ENCODE measurements at regions not wholly inside any gene's neighbourhood (a gene's known extent, or its start where the extent isn't known, plus 50 kb on each side); places are given as distances from the start of the nearest gene placed in this dataset.

DNA sequence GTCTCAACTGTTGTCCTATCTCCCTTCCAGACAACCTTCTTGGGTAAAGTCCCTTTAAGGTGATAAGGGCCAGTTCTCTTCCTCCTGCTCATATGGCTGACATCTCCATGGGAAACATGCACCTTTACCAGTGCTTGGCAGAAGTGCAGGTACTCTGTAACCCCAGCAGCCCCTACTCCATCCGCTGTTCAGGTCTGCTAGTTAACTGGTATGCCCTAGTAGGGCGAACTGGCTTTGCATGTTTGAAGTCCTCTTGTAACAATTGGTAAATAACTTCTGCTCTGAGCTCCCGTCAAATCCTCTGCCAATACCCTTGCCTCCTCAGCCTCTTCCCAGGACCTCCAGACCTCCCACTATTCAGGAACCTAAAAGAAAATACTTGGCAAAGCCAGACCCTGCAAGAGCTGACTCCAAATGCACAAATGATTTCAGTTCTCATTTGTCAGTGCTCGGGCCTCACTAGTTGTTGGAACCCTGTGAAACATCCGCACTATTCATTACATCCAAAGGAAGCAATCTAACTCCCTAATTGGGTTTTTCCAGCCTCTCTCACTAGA lies 703.7 kb downstream of the MAFB start:
- Histone ChIP-seq H3K9me3 (replicated peaks in 1 of 2; ENCODE audit: control insufficient read depth in 2 of 2, insufficient read depth in 1 of 2, low read depth in 1 of 2, low read length in 2 of 2) (no peaks in the 10 kb centered on the region), H2AK5ac (ENCODE audit: low read depth, low read length) (no peak overlapping the region), H2BK5ac (ENCODE audit: low read length) (no peak overlapping the region), H2BK15ac (ENCODE audit: low read length) (no peak overlapping the region), H4K91ac (ENCODE audit: low read depth, low read length, poor library complexity) (no peak overlapping the region), H3K36me3 (replicated peaks in 1 of 2; ENCODE audit: control insufficient read depth in 2 of 2, insufficient read depth in 2 of 2, low read length in 2 of 2) (no peaks in the 10 kb centered on the region), H3K23ac (ENCODE audit: low read depth, low read length, poor library complexity) (no peak overlapping the region), H2AFZ (ENCODE audit: low read length) (no peak overlapping the region), H3K4me2 (ENCODE audit: insufficient read depth, low read length, poor library complexity, severe bottlenecking) (no peak overlapping the region), H2BK12ac (ENCODE audit: low read length) (no peak overlapping the region), H2BK120ac (ENCODE audit: low read depth, low read length) (no peak overlapping the region), H3K9ac (ENCODE audit: low read depth, low read length, poor library complexity) (no peak overlapping the region), H3K27me3 (ENCODE audit: control insufficient read depth in 3 of 3, insufficient read depth in 3 of 3, low read depth in 1 of 3, low read length in 3 of 3) (no peaks in the 10 kb centered on the region), H3K4ac (ENCODE audit: low read length) (no peak overlapping the region), H3K27ac (replicated peaks; ENCODE audit: low read length) (peak overlapping the region; percentile 84), H3K14ac (ENCODE audit: low read length) (no peak overlapping the region), H4K8ac (ENCODE audit: low read depth, low read length) (no peak overlapping the region), H3K4me3 (ENCODE audit: low read length in 2 of 2) (no peak overlapping the region), H3K79me1 (ENCODE audit: low read depth, low read length) (no peaks in the 10 kb centered on the region), H3K4me1 (ENCODE audit: control insufficient read depth in 2 of 2, insufficient read depth in 1 of 2, low read depth in 1 of 2, low read length in 2 of 2) (peaks cover 0 to 9% of the 10 kb centered on the region in 2 donors), H3K18ac (ENCODE audit: low read length) (peak overlapping the region; percentile 16)
- WGBS, 2 donors (ENCODE audit: extremely low coverage in 2 of 2, insufficient read length in 2 of 2, insufficient replicate concordance in 1 of 2) = no CpG with 5 or more reads among the region's 5 CpGs
- no peak for DNase-seq (ENCODE audit: low spot score)

GRCh38 chr20:39983655-39984054 lies 705.4 kb downstream of the MAFB start:
- H3K4me1 ChIP-seq (ENCODE audit: control insufficient read depth in 2 of 2, insufficient read depth in 1 of 2, low read depth in 1 of 2, low read length in 2 of 2) = peaks cover 0 to 9% of the 10 kb centered on the region in 2 donors
- H2AK5ac ChIP-seq (ENCODE audit: low read depth, low read length) = no peak overlapping the region
- no peak overlapping the region for H3K9ac ChIP-seq (ENCODE audit: low read depth, low read length, poor library complexity)
- H2BK15ac ChIP-seq (ENCODE audit: low read length) = no peak overlapping the region
- H2BK12ac ChIP-seq (ENCODE audit: low read length) = no peak overlapping the region
- H3K79me1 ChIP-seq (ENCODE audit: low read depth, low read length) = no peaks in the 10 kb centered on the region
- no peaks in the 10 kb centered on the region for H3K27me3 ChIP-seq (ENCODE audit: control insufficient read depth in 3 of 3, insufficient read depth in 3 of 3, low read depth in 1 of 3, low read length in 3 of 3)
- no peak overlapping the region for H3K4ac ChIP-seq (ENCODE audit: low read length)
- no peak overlapping the region for H3K18ac ChIP-seq (ENCODE audit: low read length)
- no peaks in the 10 kb centered on the region for H3K9me3 ChIP-seq (replicated peaks in 1 of 2; ENCODE audit: control insufficient read depth in 2 of 2, insufficient read depth in 1 of 2, low read depth in 1 of 2, low read length in 2 of 2)
- no peak for DNase-seq (ENCODE audit: low spot score)
- no peak overlapping the region for H2BK120ac ChIP-seq (ENCODE audit: low read depth, low read length)
- H3K4me3 ChIP-seq (ENCODE audit: low read length in 2 of 2) = no peak overlapping the region
- no peak overlapping the region for H4K8ac ChIP-seq (ENCODE audit: low read depth, low read length)
- H3K23ac ChIP-seq (ENCODE audit: low read depth, low read length, poor library complexity) = no peak overlapping the region
- no peak overlapping the region for H2AFZ ChIP-seq (ENCODE audit: low read length)
- no peak overlapping the region for H4K91ac ChIP-seq (ENCODE audit: low read depth, low read length, poor library complexity)
- no peaks in the 10 kb centered on the region for H3K36me3 ChIP-seq (replicated peaks in 1 of 2; ENCODE audit: control insufficient read depth in 2 of 2, insufficient read depth in 2 of 2, low read length in 2 of 2)
- no CpG with 5 or more reads among the region's 1 CpG for WGBS, 2 donors (ENCODE audit: extremely low coverage in 2 of 2, insufficient read length in 2 of 2, insufficient replicate concordance in 1 of 2)
- H3K4me2 ChIP-seq (ENCODE audit: insufficient read depth, low read length, poor library complexity, severe bottlenecking) = no peak overlapping the region
- H2BK5ac ChIP-seq (ENCODE audit: low read length) = no peak overlapping the region
- H3K14ac ChIP-seq (ENCODE audit: low read length) = no peak overlapping the region
- H3K27ac ChIP-seq (replicated peaks; ENCODE audit: low read length) = no peak overlapping the region

DNA sequence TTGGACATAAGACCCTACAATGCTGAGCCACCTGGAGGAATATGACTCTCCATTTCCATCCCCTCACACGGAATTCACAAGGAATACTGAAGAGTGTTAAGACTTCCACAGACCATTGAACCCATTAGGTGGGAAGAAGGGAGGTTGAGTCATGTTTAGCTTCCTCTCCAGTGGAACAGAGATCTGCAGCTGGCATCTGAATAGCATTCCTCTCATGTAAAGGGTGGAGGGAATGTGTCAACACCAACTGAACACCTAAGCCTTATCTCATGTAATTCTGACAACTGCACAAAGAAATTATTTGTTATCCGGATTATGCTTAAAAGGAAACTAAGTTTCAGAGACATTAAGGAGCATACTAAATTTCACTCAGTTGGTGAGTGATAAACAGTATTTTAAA lies 705.9 kb downstream of the MAFB start:
- Histone ChIP-seq H4K8ac (ENCODE audit: low read depth, low read length) (no peak overlapping the region), H3K4me2 (ENCODE audit: insufficient read depth, low read length, poor library complexity, severe bottlenecking) (no peak overlapping the region), H3K79me1 (ENCODE audit: low read depth, low read length) (no peaks in the 10 kb centered on the region), H3K9ac (ENCODE audit: low read depth, low read length, poor library complexity) (no peak overlapping the region), H3K27ac (replicated peaks; ENCODE audit: low read length) (no peak overlapping the region), H3K36me3 (replicated peaks in 1 of 2; ENCODE audit: control insufficient read depth in 2 of 2, insufficient read depth in 2 of 2, low read length in 2 of 2) (no peaks in the 10 kb centered on the region), H2BK120ac (ENCODE audit: low read depth, low read length) (no peak overlapping the region), H2BK5ac (ENCODE audit: low read length) (no peak overlapping the region), H2BK15ac (ENCODE audit: low read length) (no peak overlapping the region), H3K9me3 (replicated peaks in 1 of 2; ENCODE audit: control insufficient read depth in 2 of 2, insufficient read depth in 1 of 2, low read depth in 1 of 2, low read length in 2 of 2) (no peaks in the 10 kb centered on the region), H4K91ac (ENCODE audit: low read depth, low read length, poor library complexity) (no peak overlapping the region), H3K27me3 (ENCODE audit: control insufficient read depth in 3 of 3, insufficient read depth in 3 of 3, low read depth in 1 of 3, low read length in 3 of 3) (no peaks in the 10 kb centered on the region), H3K4ac (ENCODE audit: low read length) (no peak overlapping the region), H3K4me1 (ENCODE audit: control insufficient read depth in 2 of 2, insufficient read depth in 1 of 2, low read depth in 1 of 2, low read length in 2 of 2) (peaks cover 0 to 9% of the 10 kb centered on the region in 2 donors), H3K23ac (ENCODE audit: low read depth, low read length, poor library complexity) (no peak overlapping the region), H2BK12ac (ENCODE audit: low read length) (no peak overlapping the region), H2AK5ac (ENCODE audit: low read depth, low read length) (no peak overlapping the region), H3K14ac (ENCODE audit: low read length) (no peak overlapping the region), H3K18ac (ENCODE audit: low read length) (no peak overlapping the region), H2AFZ (ENCODE audit: low read length) (no peak overlapping the region), H3K4me3 (ENCODE audit: low read length in 2 of 2) (no peak overlapping the region)
- WGBS, 2 donors (ENCODE audit: extremely low coverage in 2 of 2, insufficient read length in 2 of 2, insufficient replicate concordance in 1 of 2) = no CpG with 5 or more reads among the region's 2 CpGs
- DNase-seq (ENCODE audit: low spot score) = no peak

GRCh38 chr20:39974966-39975501 lies 714.0 kb downstream of the MAFB start:
- Histone ChIP-seq H3K36me3 (replicated peaks in 1 of 2; ENCODE audit: control insufficient read depth in 2 of 2, insufficient read depth in 2 of 2, low read length in 2 of 2) (no peaks in the 10 kb centered on the region), H3K27me3 (ENCODE audit: control insufficient read depth in 3 of 3, insufficient read depth in 3 of 3, low read depth in 1 of 3, low read length in 3 of 3) (no peaks in the 10 kb centered on the region), H3K4ac (ENCODE audit: low read length) (no peak overlapping the region), H3K4me2 (ENCODE audit: insufficient read depth, low read length, poor library complexity, severe bottlenecking) (no peak overlapping the region), H2BK5ac (ENCODE audit: low read length) (peak overlapping the region; percentile 46), H2BK15ac (ENCODE audit: low read length) (peak overlapping the region; percentile 20), H2AK5ac (ENCODE audit: low read depth, low read length) (no peak overlapping the region), H4K91ac (ENCODE audit: low read depth, low read length, poor library complexity) (peak overlapping the region; percentile 64), H3K23ac (ENCODE audit: low read depth, low read length, poor library complexity) (peak overlapping the region; percentile 43), H2BK12ac (ENCODE audit: low read length) (no peak overlapping the region), H3K4me3 (ENCODE audit: low read length in 2 of 2) (no peak overlapping the region), H2BK120ac (ENCODE audit: low read depth, low read length) (peak overlapping the region; percentile 81), H4K8ac (ENCODE audit: low read depth, low read length) (no peak overlapping the region), H3K9me3 (replicated peaks in 1 of 2; ENCODE audit: control insufficient read depth in 2 of 2, insufficient read depth in 1 of 2, low read depth in 1 of 2, low read length in 2 of 2) (no peaks in the 10 kb centered on the region), H3K27ac (replicated peaks; ENCODE audit: low read length) (no peak overlapping the region), H3K4me1 (ENCODE audit: control insufficient read depth in 2 of 2, insufficient read depth in 1 of 2, low read depth in 1 of 2, low read length in 2 of 2) (no peaks in the 10 kb centered on the region), H3K18ac (ENCODE audit: low read length) (peak overlapping the region; percentile 35), H3K9ac (ENCODE audit: low read depth, low read length, poor library complexity) (no peak overlapping the region), H3K79me1 (ENCODE audit: low read depth, low read length) (no peaks in the 10 kb centered on the region), H2AFZ (ENCODE audit: low read length) (no peak overlapping the region), H3K14ac (ENCODE audit: low read length) (no peak overlapping the region)
- WGBS, 2 donors (ENCODE audit: extremely low coverage in 2 of 2, insufficient read length in 2 of 2, insufficient replicate concordance in 1 of 2) = no CpG with 5 or more reads among the region's 6 CpGs
- DNase-seq (ENCODE audit: low spot score) = no peak

Measured in neuronal stem cell (in vitro differentiated cells).